Osteoblast (primary cell): ENCODE measurements at regions not wholly inside any gene's neighbourhood (a gene's known extent, or its start where the extent isn't known, plus 50 kb on each side); places are given as distances from the start of the nearest gene placed in this dataset.

Experiments
- DNase-seq: peaks from one replicate; pipeline ENCODE4 v3.0.0; 2011; ENCODE audit warnings: low spot score, mixed read lengths; ENCODE audit not compliant: insufficient read length; ENCODE audit errors: missing footprints
- H2AFZ ChIP-seq: 2 replicates; pipeline ENCODE4 v1.6.0; 2011; ENCODE audit warnings: mild to moderate bottlenecking, low read length
- H3K27ac ChIP-seq: 2 replicates; pipeline ENCODE4 v1.5.1; 2011; ENCODE audit warnings: mild to moderate bottlenecking, low read depth, low read length, moderate library complexity
- H3K27me3 ChIP-seq: 2 replicates; pipeline ENCODE4 v1.6.0; 2012; ENCODE audit warnings: mild to moderate bottlenecking, control low read depth, inconsistent platforms, low read length, moderate library complexity; ENCODE audit not compliant: insufficient read depth
- H3K36me3 ChIP-seq: 2 replicates; pipeline ENCODE4 v1.5.1; 2011; ENCODE audit warnings: mild to moderate bottlenecking, low read length, control low read depth, moderate library complexity; ENCODE audit not compliant: insufficient read depth
- H3K4me1 ChIP-seq: 2 replicates; pipeline ENCODE4 v1.5.1; 2011; ENCODE audit warnings: mild to moderate bottlenecking, low read length, control low read depth, moderate library complexity; ENCODE audit not compliant: insufficient read depth
- H3K4me2 ChIP-seq: 2 replicates; pipeline ENCODE4 v1.6.0; 2011; ENCODE audit warnings: mild to moderate bottlenecking, low read length; ENCODE audit not compliant: insufficient read depth
- H3K4me3 ChIP-seq: fragments of 200-600 bp; sonication (generic); 3 replicates; pipeline ENCODE4 v1.5.1; 2012; ENCODE audit warnings: mild to moderate bottlenecking, low read length, inconsistent platforms; ENCODE audit not compliant: insufficient read depth
- H3K79me2 ChIP-seq: 2 replicates; pipeline ENCODE4 v1.6.0; 2012; ENCODE audit warnings: mild to moderate bottlenecking, low read length, control low read depth, inconsistent platforms; ENCODE audit not compliant: insufficient read depth
- H3K9me3 ChIP-seq: 2 replicates; pipeline ENCODE4 v1.5.1; 2011; ENCODE audit warnings: low read depth, low read length, control low read depth
- H4K20me1 ChIP-seq: 2 replicates; pipeline ENCODE4 v1.6.0; 2012; ENCODE audit warnings: mild to moderate bottlenecking, low read length, control low read depth; ENCODE audit not compliant: insufficient read depth
- CTCF ChIP-seq: IDR thresholded peaks from 2 replicates; pipeline ENCODE4 v1.5.1; 2011; ENCODE audit warnings: mild to moderate bottlenecking, low read depth, low read length, moderate library complexity; ENCODE audit errors: extremely low read depth

GRCh38 chr4:18127030-18127429 is 105.5 kb upstream of the LCORL start:
- no peak for TF ChIP-seq CTCF
- Histone ChIP-seq H3K4me1 (no peaks in the 10 kb centered on the region), H3K4me3 (no peak overlapping the region), H3K27me3 (no peaks in the 10 kb centered on the region), H3K9me3 (no peaks in the 10 kb centered on the region), H4K20me1 (no peaks in the 10 kb centered on the region), H3K27ac (no peak overlapping the region), H3K36me3 (no peaks in the 10 kb centered on the region), H2AFZ (no peak overlapping the region), H3K79me2 (no peaks in the 10 kb centered on the region), H3K4me2 (no peak overlapping the region)
- no peak for DNase-seq

- Histone ChIP-seq H3K27ac (no peak overlapping the region), H2AFZ (no peak overlapping the region)
- no peak for TF ChIP-seq CTCF
Measured at GRCh38 chr4:18113710-18114331, 92.3 kb upstream of the LCORL start.

GRCh38 chr4:18111081-18111480 is 89.5 kb upstream of the LCORL start:
- no peak overlapping the region for H2AFZ ChIP-seq
- no peaks in the 10 kb centered on the region for H3K79me2 ChIP-seq
- no peak for DNase-seq
- H3K9me3 ChIP-seq, result no peaks in the 10 kb centered on the region
- H3K4me1 ChIP-seq, result no peaks in the 10 kb centered on the region
- no peak for TF ChIP-seq CTCF
- H3K27me3 ChIP-seq, result no peaks in the 10 kb centered on the region
- no peak overlapping the region for H3K4me3 ChIP-seq
- H4K20me1 ChIP-seq, result no peaks in the 10 kb centered on the region
- H3K4me2 ChIP-seq, result no peak overlapping the region
- H3K36me3 ChIP-seq, result no peaks in the 10 kb centered on the region
- H3K27ac ChIP-seq, result no peak overlapping the region

More at GRCh38 chr4:18113710-18114331, 92.3 kb upstream of the LCORL start:
- H3K79me2 ChIP-seq, result no peaks in the 10 kb centered on the region
- no peaks in the 10 kb centered on the region for H3K4me1 ChIP-seq
- H3K27me3 ChIP-seq, result no peaks in the 10 kb centered on the region
- no peaks in the 10 kb centered on the region for H4K20me1 ChIP-seq
- H3K4me3 ChIP-seq, result no peak overlapping the region
- DNase-seq, result no peak
- no peaks in the 10 kb centered on the region for H3K36me3 ChIP-seq
- H3K4me2 ChIP-seq, result no peak overlapping the region
- H3K9me3 ChIP-seq, result no peaks in the 10 kb centered on the region

- H2AFZ ChIP-seq, result no peak overlapping the region
- TF ChIP-seq CTCF, result no peak
- no peak overlapping the region for H3K4me2 ChIP-seq
Measured at GRCh38 chr4:18110099-18110498, 88.5 kb upstream of the LCORL start.

More at GRCh38 chr4:18110099-18110498, 88.5 kb upstream of the LCORL start:
- Histone ChIP-seq H4K20me1 (no peaks in the 10 kb centered on the region), H3K27me3 (no peaks in the 10 kb centered on the region), H3K9me3 (no peaks in the 10 kb centered on the region), H3K79me2 (no peaks in the 10 kb centered on the region), H3K36me3 (no peaks in the 10 kb centered on the region), H3K27ac (no peak overlapping the region), H3K4me1 (no peaks in the 10 kb centered on the region), H3K4me3 (no peak overlapping the region)
- DNase-seq, result no peak
